Thymus (tissue), 11 donors: ENCODE measurements at regions not wholly inside any gene's neighbourhood (a gene's known extent, or its start where the extent isn't known, plus 50 kb on each side); places are given as distances from the start of the nearest gene placed in this dataset.
"Not testable (repeated sequence)": the region's sequence is repeated elsewhere in the genome, so short reads cannot be mapped to it uniquely, and the experiment has no call there.

ENCODE experiments used
- DNase-seq, 9 donors: peaks; one replicate each; pipeline ENCODE4 v3.0.0-alpha.2; 2013; ENCODE audit warnings: low spot score in 9 of 9, low read depth in 6 of 9, missing footprints in 1 of 9
- H3K27ac ChIP-seq, 2 donors: one replicate each; pipeline ENCODE4 v1.5.1; 2013; ENCODE audit warnings: control low read depth in 1 of 2, low read depth in 1 of 2, low read length in 1 of 2, mild to moderate bottlenecking in 1 of 2, moderate library complexity in 1 of 2
- H3K27me3 ChIP-seq, 2 donors: one replicate each; pipeline ENCODE4 v1.5.1; 2013; ENCODE audit warnings: low read length in 1 of 2; ENCODE audit not compliant: control insufficient read depth in 2 of 2, insufficient read depth in 1 of 2
- H3K36me3 ChIP-seq, 2 donors: one replicate each; pipeline ENCODE4 v1.5.1; 2013; ENCODE audit warnings: low read length in 1 of 2, mild to moderate bottlenecking in 1 of 2, moderate library complexity in 1 of 2; ENCODE audit not compliant: control insufficient read depth in 2 of 2, insufficient read depth in 2 of 2
- H3K4me1 ChIP-seq, 2 donors: one replicate each; pipeline ENCODE4 v1.5.1; 2013; ENCODE audit warnings: low read length in 2 of 2; ENCODE audit not compliant: control insufficient read depth in 2 of 2, insufficient read depth in 2 of 2
- H3K4me3 ChIP-seq, 2 donors: one replicate each; pipeline ENCODE4 v1.5.1; 2013; ENCODE audit warnings: low read length in 2 of 2, control low read depth in 1 of 2, mild to moderate bottlenecking in 1 of 2
- H3K9me3 ChIP-seq, 2 donors: one replicate each; pipeline ENCODE4 v1.5.1; 2013; ENCODE audit warnings: low read length in 1 of 2, mild to moderate bottlenecking in 1 of 2; ENCODE audit not compliant: control insufficient read depth in 2 of 2, insufficient read depth in 1 of 2
- WGBS: extraction: QIAGEN DNeasy Blood & Tissue Kit; methylation state at CpG from one replicate; pipeline ENCODE4 v1.1.7; 2013; 5-methylcytosine and 5-hydroxymethylcytosine counted together
- donor health status: healthy.

- Histone ChIP-seq H3K27ac (no peak overlapping the region), H3K4me3 (no peak overlapping the region), H3K9me3 (no peaks in the 10 kb centered on the region), H3K27me3 (no peaks in the 10 kb centered on the region), H3K36me3 (no peaks in the 10 kb centered on the region), H3K4me1 (no peaks in the 10 kb centered on the region)
- DNase-seq, result no peak
- WGBS, result 91% methylated on average over 4 of the region's 4 CpGs
Observed at GRCh38 chr1:190011585-190011984, 466.1 kb downstream of the BRINP3 start.

- WGBS, result 96% methylated on average over 16 of the region's 16 CpGs
- H3K4me3 ChIP-seq, H3K27me3 ChIP-seq, H3K4me1 ChIP-seq, DNase-seq, H3K9me3 ChIP-seq, H3K27ac ChIP-seq, H3K36me3 ChIP-seq: not testable (repeated sequence)
Observed at GRCh38 chr1:190019151-190019550, 458.5 kb downstream of the BRINP3 start.

DNA sequence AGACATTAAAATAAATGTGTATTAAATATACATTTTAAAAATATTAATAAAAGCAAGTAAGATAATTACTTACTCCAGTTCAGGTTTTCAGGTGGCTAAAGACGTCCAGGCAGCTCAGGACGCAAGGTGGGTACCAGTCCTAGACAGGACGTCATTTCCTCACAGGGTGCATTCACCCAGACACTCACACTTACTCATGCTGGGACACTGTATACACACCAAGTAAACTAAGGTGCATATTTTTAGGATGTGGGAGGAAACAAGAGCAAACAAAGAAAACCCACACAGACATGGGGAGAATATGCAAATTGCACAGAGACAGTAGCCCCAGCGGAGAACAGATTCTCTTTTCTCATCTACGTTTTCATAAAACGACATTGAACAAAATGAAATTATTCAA, 457.9 kb downstream of the BRINP3 start:
- H3K36me3 ChIP-seq, result no peaks in the 10 kb centered on the region
- 93% methylated on average over 6 of the region's 6 CpGs for WGBS

DNA sequence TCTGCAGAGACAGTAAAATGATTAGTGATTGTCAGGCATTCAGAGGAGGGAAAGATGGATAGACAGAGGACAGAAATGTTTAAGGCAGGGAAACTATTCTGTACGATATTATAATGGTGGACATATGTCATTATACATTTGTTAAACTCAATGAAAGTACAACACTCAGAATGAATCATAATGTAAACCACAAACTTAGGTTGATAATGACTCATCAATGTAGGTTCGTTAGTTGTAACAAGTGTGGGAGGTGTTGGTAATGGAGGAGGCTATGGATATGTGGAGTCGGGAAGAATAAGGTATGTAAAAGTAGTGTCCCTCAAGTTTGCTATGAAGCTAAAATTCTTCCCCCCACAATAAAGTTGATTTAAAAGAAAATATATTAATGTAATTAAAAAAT, 455.0 kb downstream of the BRINP3 start:
- DNase-seq, result no peak
- 91% methylated on average over 3 of the region's 3 CpGs for WGBS
- no peak overlapping the region for H3K27ac ChIP-seq
- no peak overlapping the region for H3K4me3 ChIP-seq
- no peaks in the 10 kb centered on the region for H3K27me3 ChIP-seq
- no peaks in the 10 kb centered on the region for H3K36me3 ChIP-seq
- H3K9me3 ChIP-seq, result no peaks in the 10 kb centered on the region
- H3K4me1 ChIP-seq, result no peaks in the 10 kb centered on the region

More for the DNA sequence above, 457.9 kb downstream of the BRINP3 start:
- DNase-seq, result no peak
- H3K27ac ChIP-seq, result no peak overlapping the region
- H3K9me3 ChIP-seq, result no peaks in the 10 kb centered on the region
- no peak overlapping the region for H3K4me3 ChIP-seq
- H3K4me1 ChIP-seq, result no peaks in the 10 kb centered on the region
- H3K27me3 ChIP-seq, result no peaks in the 10 kb centered on the region

DNA sequence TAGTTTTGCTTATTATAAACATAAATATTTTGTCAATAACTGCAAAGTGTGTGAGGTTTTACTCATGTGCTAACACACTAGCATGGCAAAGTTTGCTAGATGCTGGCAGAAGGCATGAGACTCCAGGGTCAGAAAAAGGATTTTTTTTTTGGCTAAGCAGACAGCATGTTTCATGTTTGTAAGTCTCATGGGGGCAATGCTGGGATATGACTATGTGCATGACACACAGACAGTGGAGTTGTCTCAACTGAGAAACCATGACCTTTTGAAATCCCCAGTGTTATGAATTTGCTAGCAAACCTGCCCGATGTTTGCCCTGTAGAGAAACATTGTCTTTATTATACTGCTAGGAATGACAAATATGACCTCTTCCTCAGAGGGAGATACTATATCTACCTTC, 448.2 kb downstream of the BRINP3 start:
- Histone ChIP-seq H3K4me3 (no peak overlapping the region), H3K36me3 (no peaks in the 10 kb centered on the region), H3K27me3 (no peaks in the 10 kb centered on the region), H3K9me3 (no peaks in the 10 kb centered on the region), H3K4me1 (no peaks in the 10 kb centered on the region), H3K27ac (no peak overlapping the region)
- no peak for DNase-seq
- WGBS, result 87% methylated on average over 1 of the region's 1 CpG

DNA sequence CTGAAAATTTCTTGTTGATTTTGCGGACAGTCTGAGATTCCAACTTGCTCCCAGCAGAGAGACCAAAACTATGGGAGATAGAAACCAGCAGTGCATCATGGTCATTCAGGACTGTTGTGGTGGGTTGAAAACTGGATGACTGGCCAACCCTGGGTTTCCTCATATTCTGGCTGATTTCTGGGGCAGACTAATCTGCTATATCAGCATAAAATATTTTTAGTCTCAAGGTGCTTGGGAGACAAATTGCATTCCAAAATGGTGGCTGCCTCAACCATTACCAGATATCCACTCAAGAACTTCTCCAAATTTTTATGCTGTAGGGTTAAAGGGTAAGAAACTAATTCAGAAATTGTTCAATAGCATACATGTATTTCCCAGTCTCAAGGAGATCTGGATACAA, 434.0 kb downstream of the BRINP3 start:
- Histone ChIP-seq H3K4me1 (no peaks in the 10 kb centered on the region), H3K4me3 (no peak overlapping the region), H3K9me3 (no peaks in the 10 kb centered on the region), H3K36me3 (no peaks in the 10 kb centered on the region), H3K27me3 (no peaks in the 10 kb centered on the region), H3K27ac (no peak overlapping the region)
- DNase-seq, result no peak
- WGBS, result 95% methylated on average over 1 of the region's 1 CpG

DNA sequence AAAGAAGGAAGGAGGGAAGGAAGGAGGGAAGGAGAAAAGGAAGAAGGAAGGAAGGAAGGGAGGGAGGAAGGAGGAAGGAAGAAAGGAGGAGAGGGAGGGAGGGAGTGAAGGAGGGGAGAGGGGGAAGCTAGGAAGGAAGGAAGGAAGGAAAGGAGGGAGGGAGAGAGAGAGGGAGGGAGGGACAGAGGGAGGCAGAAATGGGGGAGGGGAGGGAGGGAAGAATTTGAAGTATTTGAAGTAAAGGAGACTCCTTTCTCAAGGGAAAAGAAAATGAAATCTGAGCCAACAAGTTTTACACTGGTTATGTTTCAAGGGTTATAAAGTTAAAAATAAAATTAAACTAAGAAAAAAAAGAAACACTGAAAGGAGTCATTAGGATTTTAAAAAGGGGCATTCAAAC, 431.4 kb downstream of the BRINP3 start:
- no peak overlapping the region for H3K4me3 ChIP-seq
- H3K27ac ChIP-seq, result no peak overlapping the region
- no peaks in the 10 kb centered on the region for H3K27me3 ChIP-seq
- H3K9me3 ChIP-seq, result no peaks in the 10 kb centered on the region
- H3K4me1 ChIP-seq, result no peaks in the 10 kb centered on the region
- H3K36me3 ChIP-seq, result no peaks in the 10 kb centered on the region
- DNase-seq, result no peak
